ENCODE measurements at regions not wholly inside any gene's neighbourhood (a gene's known extent, or its start where the extent isn't known, plus 50 kb on each side); places are given as distances from the start of the nearest gene placed in this dataset.
"Not testable (repeated sequence)": the region's sequence is repeated elsewhere in the genome, so short reads cannot be mapped to it uniquely, and the experiment has no call there.

- TF ChIP-seq, protein P1, sequence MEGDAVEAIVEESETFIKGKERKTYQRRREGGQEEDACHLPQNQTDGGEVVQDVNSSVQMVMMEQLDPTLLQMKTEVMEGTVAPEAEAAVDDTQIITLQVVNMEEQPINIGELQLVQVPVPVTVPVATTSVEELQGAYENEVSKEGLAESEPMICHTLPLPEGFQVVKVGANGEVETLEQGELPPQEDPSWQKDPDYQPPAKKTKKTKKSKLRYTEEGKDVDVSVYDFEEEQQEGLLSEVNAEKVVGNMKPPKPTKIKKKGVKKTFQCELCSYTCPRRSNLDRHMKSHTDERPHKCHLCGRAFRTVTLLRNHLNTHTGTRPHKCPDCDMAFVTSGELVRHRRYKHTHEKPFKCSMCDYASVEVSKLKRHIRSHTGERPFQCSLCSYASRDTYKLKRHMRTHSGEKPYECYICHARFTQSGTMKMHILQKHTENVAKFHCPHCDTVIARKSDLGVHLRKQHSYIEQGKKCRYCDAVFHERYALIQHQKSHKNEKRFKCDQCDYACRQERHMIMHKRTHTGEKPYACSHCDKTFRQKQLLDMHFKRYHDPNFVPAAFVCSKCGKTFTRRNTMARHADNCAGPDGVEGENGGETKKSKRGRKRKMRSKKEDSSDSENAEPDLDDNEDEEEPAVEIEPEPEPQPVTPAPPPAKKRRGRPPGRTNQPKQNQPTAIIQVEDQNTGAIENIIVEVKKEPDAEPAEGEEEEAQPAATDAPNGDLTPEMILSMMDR (IDR thresholded peaks at IDR 0.05; ENCODE audit: borderline replicate concordance, insufficient read depth, low read depth, low read length) = no peak
- no peak overlapping the region for H3K4me3 ChIP-seq (ENCODE audit: low read depth, low read length)
Observed at GRCh38 chrX:28178206-28178605, 197.0 kb upstream of the DCAF8L1 start.

DNA sequence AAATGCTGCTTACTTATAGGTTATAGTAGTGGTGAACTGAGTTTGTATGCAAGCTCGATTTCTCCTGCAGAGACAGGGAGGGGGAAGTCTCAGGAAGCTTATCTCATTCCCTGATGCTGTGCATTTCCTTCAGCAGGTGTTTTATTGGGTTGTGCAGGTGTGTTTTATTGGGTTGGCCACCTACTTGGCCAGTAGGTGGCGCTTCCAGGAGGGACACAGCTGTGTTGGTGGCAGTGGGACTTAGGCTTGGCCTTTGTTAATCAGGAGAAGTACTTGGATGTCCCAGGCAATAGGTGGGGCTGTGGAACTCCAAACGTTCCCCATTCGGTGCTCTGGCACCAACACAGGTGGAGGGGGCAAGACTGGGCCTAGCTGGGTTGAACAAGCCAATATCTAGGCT is 196.0 kb upstream of the DCAF8L1 start:
- H3K4me3 ChIP-seq (ENCODE audit: low read depth, low read length) = no peak overlapping the region
- TF ChIP-seq, protein P1 (IDR thresholded peaks at IDR 0.05; ENCODE audit: borderline replicate concordance, insufficient read depth, low read depth, low read length) = peak; percentile 74

GRCh38 chrX:28170713-28171112 is 189.5 kb upstream of the DCAF8L1 start:
- TF ChIP-seq, protein P1 (IDR thresholded peaks at IDR 0.05; ENCODE audit: borderline replicate concordance, insufficient read depth, low read depth, low read length) = no peak
- H3K4me3 ChIP-seq (ENCODE audit: low read depth, low read length) = no peak overlapping the region

GRCh38 chrX:28158019-28158777 is 176.9 kb upstream of the DCAF8L1 start:
- no peak overlapping the region for H3K4me3 ChIP-seq (ENCODE audit: low read depth, low read length)
- TF ChIP-seq, protein P1 (IDR thresholded peaks at IDR 0.05; ENCODE audit: borderline replicate concordance, insufficient read depth, low read depth, low read length) = no peak

- H3K4me3 ChIP-seq (ENCODE audit: low read depth, low read length) = not testable (repeated sequence)
Observed at GRCh38 chrX:28152263-28152662, 171.0 kb upstream of the DCAF8L1 start.

DNA sequence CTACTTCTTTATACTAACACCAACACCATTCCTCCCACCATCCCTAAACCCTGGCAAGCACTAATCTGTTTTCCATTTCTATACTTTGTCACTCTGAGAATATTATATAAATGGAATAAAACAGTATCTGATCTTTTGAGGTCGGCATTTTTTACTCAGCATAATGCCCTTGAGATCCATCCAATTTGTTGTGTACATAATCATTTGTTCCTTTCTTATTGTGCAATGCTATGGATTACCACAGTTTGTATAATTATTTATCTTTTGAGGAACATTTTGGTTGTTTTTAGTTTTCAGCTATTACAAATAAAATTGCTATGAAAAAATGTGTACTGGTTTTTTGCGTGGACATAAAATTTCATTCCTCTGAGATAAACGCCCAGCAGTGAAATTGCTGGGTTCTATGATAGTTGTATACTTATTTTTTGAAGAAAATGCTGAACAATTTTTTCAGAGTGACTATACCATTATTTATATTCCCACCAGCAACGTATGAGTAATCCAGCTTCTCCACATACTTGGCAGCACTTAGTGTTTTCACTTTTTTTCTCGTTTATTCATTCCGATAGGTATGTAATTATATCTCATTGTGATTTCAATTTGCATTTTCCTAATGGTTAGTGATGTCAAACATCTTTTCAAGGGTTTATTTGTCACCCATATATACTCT is 154.3 kb upstream of the DCAF8L1 start:
- H3K4me3 ChIP-seq (ENCODE audit: low read depth, low read length) = no peak overlapping the region
- TF ChIP-seq, protein P1 (IDR thresholded peaks at IDR 0.05; ENCODE audit: borderline replicate concordance, insufficient read depth, low read depth, low read length) = no peak

DNA sequence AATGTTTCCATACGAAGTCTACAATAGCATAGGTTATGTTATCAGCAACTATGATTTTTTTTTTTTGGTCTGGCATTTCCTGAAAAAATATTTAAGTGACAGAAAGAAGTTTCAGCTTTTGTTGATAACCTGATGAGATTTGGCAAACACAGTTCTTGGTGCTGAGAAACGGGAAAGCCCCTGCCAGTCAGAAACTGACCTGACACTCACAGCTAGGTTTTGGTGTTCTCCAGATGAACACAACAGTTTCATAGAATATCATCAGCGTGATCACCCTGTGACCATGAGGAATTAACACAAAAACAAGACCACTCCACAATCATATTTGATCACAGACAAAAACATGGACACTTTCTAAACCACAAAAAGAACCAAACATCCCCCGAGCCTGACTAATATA is 152.5 kb upstream of the DCAF8L1 start:
- TF ChIP-seq, protein P1 (IDR thresholded peaks at IDR 0.05; ENCODE audit: borderline replicate concordance, insufficient read depth, low read depth, low read length) = no peak
- H3K4me3 ChIP-seq (ENCODE audit: low read depth, low read length) = no peak overlapping the region

Data from GM12875 (cell line).